GM12878 (cell line): ENCODE measurements at regions not wholly inside any gene's neighbourhood (a gene's known extent, or its start where the extent isn't known, plus 50 kb on each side); places are given as distances from the start of the nearest gene placed in this dataset.

ENCODE experiments used
- ATAC-seq: fragments of 200-7000 bp; cut with Tn5 transposase; 3 replicates; pipeline ENCODE4 v1.9.1; 2020; ENCODE audit warnings: mild to moderate bottlenecking, moderate library complexity
- BruUV-seq: library from RNA; stranded (reverse); fragments of 400-500 nt; replicated peaks from 2 replicates; lab custom pipeline; 2021; lab: Mats Ljungman, UMichigan
- CTCF ChIA-PET: fragments of 300-600 bp; sonication (Branson Sonifier 250); formaldehyde crosslinking; extraction: SDS; loops from one replicate; lab custom pipeline; 2021; ENCODE audit warnings: inconsistent platforms; lab: Yijun Ruan, JAX
- POLR2A ChIA-PET: fragments of 350-600 bp; formaldehyde crosslinking; extraction: SDS; loops from one replicate; lab custom pipeline; 2021; ENCODE audit warnings: inconsistent platforms; lab: Charles Lee
- RAD21 ChIA-PET: fragments of 300-600 bp; sonication (Branson Sonifier 250); formaldehyde crosslinking; loops from one replicate; lab custom pipeline; 2023; ENCODE audit warnings: antibody characterized with exemption; ENCODE audit not compliant: unreplicated experiment; lab: Charles Lee
- SMC1A ChIA-PET: fragments of 300-600 bp; sonication (Branson Sonifier 250); formaldehyde crosslinking; loops from one replicate; lab custom pipeline; 2023; ENCODE audit not compliant: unreplicated experiment, uncharacterized antibody; lab: Charles Lee
- DNase-seq: peaks from one replicate; pipeline ENCODE4 v3.0.0-alpha.2; 2011; ENCODE audit warnings: low read depth, low spot score
- FAIRE-seq: peaks from 3 replicates; lab custom pipeline; 2011; peaks lifted over from hg19 to GRCh38; lab: Jason Lieb, UNC
- H2AFZ ChIP-seq: 2 replicates; pipeline ENCODE4 v1.6.0; 2011; ENCODE audit warnings: low read depth, low read length, control low read depth; ENCODE audit not compliant: control insufficient read depth
- H3K27ac ChIP-seq: 2 replicates; pipeline ENCODE4 v1.5.1; 2011; ENCODE audit warnings: control low read depth; ENCODE audit not compliant: control insufficient read depth, insufficient read depth
- H3K27me3 ChIP-seq, 2 experiments: replicated peaks in 1 of 2; 2 replicates each; pipeline versions ENCODE4 v1.6.0 to v1.6.1; 2011; ENCODE audit warnings: low read length in 1 of 2; ENCODE audit not compliant: control insufficient read depth in 2 of 2, insufficient read depth in 2 of 2
- H3K36me3 ChIP-seq, 2 experiments: 2 replicates each; pipeline ENCODE4 v1.5.1; 2011; ENCODE audit warnings: low read length in 1 of 2; ENCODE audit not compliant: control insufficient read depth in 2 of 2, insufficient read depth in 2 of 2
- H3K4me1 ChIP-seq: 2 replicates; pipeline ENCODE4 v1.6.1; 2011; ENCODE audit warnings: mild to moderate bottlenecking, low read length, moderate library complexity, mixed read lengths; ENCODE audit not compliant: control insufficient read depth, insufficient read depth
- H3K4me2 ChIP-seq: 2 replicates; pipeline ENCODE4 v1.6.0; 2011; ENCODE audit warnings: control low read depth; ENCODE audit not compliant: control insufficient read depth, insufficient read depth
- H3K4me3 ChIP-seq: fragments of 200-600 bp; sonication (generic); 2 replicates; pipeline ENCODE4 v1.5.1; 2016
- H3K79me2 ChIP-seq: 2 replicates; pipeline ENCODE4 v1.6.0; 2011; ENCODE audit warnings: low read length; ENCODE audit not compliant: control insufficient read depth, insufficient read depth
- H3K9ac ChIP-seq: 2 replicates; pipeline ENCODE4 v1.8.0; 2011; ENCODE audit warnings: low read length, control low read depth, mixed read lengths; ENCODE audit not compliant: control insufficient read depth, insufficient read depth
- H3K9me3 ChIP-seq: replicated peaks from 3 replicates; pipeline ENCODE4 v1.5.1; 2011; ENCODE audit warnings: mild to moderate bottlenecking, low read length; ENCODE audit not compliant: control insufficient read depth, insufficient read depth
- H4K20me1 ChIP-seq: 2 replicates; pipeline ENCODE4 v1.6.0; 2011; ENCODE audit not compliant: control insufficient read depth, insufficient read depth
- FOXM1 ChIP-seq: IDR thresholded peaks from 2 replicates; pipeline ENCODE4 v1.6.1; 2012; ENCODE audit warnings: low read depth, mild to moderate bottlenecking, inconsistent platforms, low read length, moderate library complexity
- NFXL1 ChIP-seq: fragments of 450-650 bp; IDR thresholded peaks from 2 replicates; pipeline ENCODE4 v1.6.1; 2017; ENCODE audit warnings: antibody characterized with exemption, mild to moderate bottlenecking, borderline replicate concordance
- POLR2AphosphoS5 ChIP-seq: IDR thresholded peaks from 2 replicates; pipeline ENCODE4 v1.6.1; 2011; ENCODE audit warnings: mild to moderate bottlenecking, low read length, inconsistent platforms
- YY1 ChIP-seq: IDR thresholded peaks from 2 replicates; pipeline ENCODE4 v1.6.1; 2011; ENCODE audit warnings: low read depth, mild to moderate bottlenecking, low read length
- WGBS: methylation state at CpG from one replicate; pipeline ENCODE4 v1.1.6; 2016; ENCODE audit warnings: low lambda C conversion rate; ENCODE audit not compliant: insufficient replicate concordance, insufficient coverage; ENCODE audit errors: missing lambda C conversion rate; 5-methylcytosine and 5-hydroxymethylcytosine counted together
- in situ Hi-C: fragments of 300-500 bp; cut with MboI; formaldehyde crosslinking; loops from 9 replicates; pipeline ENCODE4 v1.14.3; 2018; ENCODE audit warnings: mixed read lengths
- intact Hi-C: fragments of 100-400 bp; cut with micrococcal nuclease; formaldehyde crosslinking; loops from one replicate; pipeline ENCODE4 v1.14.2; 2022; ENCODE audit not compliant: unreplicated experiment
- TF ChIP-seq, protein P1 (sequence below): fragments of 450-650 bp; IDR thresholded peaks from 2 replicates; pipeline ENCODE4 v1.6.1; 2018; ENCODE audit warnings: mild to moderate bottlenecking, low read depth, moderate library complexity; ENCODE audit not compliant: partially characterized antibody

DNA sequence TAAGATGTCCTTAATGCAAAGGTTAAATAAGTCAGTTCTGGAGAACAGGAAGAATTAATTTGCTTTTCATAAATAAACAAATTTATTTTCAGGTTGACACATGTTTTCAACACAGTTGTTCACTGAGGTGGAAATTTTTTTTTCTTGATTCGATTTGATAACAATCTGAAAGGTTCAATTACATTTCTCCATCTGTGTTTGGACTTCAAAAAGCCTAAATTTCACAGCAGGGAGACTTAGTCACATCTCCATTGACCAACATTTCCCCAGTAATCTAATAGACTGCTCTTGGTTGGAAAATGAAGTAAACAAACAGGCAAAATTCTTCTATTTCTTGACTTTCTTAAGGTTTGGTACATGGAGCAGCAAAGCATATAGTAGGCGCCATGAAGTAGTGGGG, 134.9 kb upstream of the CPNE8 start (continued):
- TF ChIP-seq, protein P1, sequence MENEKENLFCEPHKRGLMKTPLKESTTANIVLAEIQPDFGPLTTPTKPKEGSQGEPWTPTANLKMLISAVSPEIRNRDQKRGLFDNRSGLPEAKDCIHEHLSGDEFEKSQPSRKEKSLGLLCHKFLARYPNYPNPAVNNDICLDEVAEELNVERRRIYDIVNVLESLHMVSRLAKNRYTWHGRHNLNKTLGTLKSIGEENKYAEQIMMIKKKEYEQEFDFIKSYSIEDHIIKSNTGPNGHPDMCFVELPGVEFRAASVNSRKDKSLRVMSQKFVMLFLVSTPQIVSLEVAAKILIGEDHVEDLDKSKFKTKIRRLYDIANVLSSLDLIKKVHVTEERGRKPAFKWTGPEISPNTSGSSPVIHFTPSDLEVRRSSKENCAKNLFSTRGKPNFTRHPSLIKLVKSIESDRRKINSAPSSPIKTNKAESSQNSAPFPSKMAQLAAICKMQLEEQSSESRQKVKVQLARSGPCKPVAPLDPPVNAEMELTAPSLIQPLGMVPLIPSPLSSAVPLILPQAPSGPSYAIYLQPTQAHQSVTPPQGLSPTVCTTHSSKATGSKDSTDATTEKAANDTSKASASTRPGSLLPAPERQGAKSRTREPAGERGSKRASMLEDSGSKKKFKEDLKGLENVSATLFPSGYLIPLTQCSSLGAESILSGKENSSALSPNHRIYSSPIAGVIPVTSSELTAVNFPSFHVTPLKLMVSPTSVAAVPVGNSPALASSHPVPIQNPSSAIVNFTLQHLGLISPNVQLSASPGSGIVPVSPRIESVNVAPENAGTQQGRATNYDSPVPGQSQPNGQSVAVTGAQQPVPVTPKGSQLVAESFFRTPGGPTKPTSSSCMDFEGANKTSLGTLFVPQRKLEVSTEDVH: no peak

DNA sequence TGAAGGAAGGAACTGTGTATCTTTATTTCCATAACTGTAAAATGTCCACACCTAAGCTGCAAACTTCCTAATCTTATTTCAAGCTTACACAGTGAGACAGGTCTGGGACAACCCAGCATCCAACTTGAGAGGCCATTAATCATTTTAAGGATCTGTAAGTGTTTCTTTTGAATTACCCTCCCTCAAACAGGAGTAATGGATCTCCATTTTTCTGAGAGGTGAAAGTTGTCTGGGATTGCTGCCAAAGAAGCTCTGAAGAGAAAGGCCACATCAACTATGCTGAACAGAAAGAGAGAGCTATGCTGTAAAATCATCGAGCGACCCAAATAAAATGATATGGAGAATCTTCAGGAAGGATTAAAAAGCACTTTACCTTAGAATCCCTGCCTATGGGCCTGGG, 131.7 kb upstream of the CPNE8 start:
- no TSS peak for BruUV-seq
- DNase-seq (no peak), FAIRE-seq (no peak), ATAC-seq (no peak)
- no peak overlapping the region for H3K9ac ChIP-seq
- ChIA-PET SMC1A (interaction anchor here (0.8 kb wide), 1 partner anchor 131 kb away, joined by 3 read pairs; no protein-coding TSS in a partner anchor), POLR2A (no interaction called here), CTCF (no interaction called here), RAD21 (no interaction called here)
- H2AFZ ChIP-seq: no peak overlapping the region
- TF ChIP-seq YY1: no peak
- no peak for TF ChIP-seq FOXM1
- no peak for TF ChIP-seq NFXL1
- TF ChIP-seq POLR2AphosphoS5: no peak
- 74% methylated on average over 2 of the region's 2 CpGs for WGBS
- no peaks in the 10 kb centered on the region for H3K79me2 ChIP-seq
- H3K4me3 ChIP-seq: no peak overlapping the region
- H3K27ac ChIP-seq: no peak overlapping the region
- H3K4me1 ChIP-seq: no peaks in the 10 kb centered on the region
- no peak overlapping the region for H3K4me2 ChIP-seq
- no peaks in the 10 kb centered on the region for H3K36me3 ChIP-seq
- H4K20me1 ChIP-seq: no peaks in the 10 kb centered on the region
- no peaks in the 10 kb centered on the region for H3K27me3 ChIP-seq
- in situ Hi-C loops: no loop called here
- intact Hi-C loops: no loop called here
- no peaks in the 10 kb centered on the region for H3K9me3 ChIP-seq
